OCI-LY1 (cell line): ENCODE measurements at regions not wholly inside any gene's neighbourhood (a gene's known extent, or its start where the extent isn't known, plus 50 kb on each side); places are given as distances from the start of the nearest gene placed in this dataset.

Source experiments
- EZH2 ChIP-seq: fragments of 200-600 bp; sonication (generic), shearing (Covaris generic); IDR thresholded peaks from 2 replicates; pipeline ENCODE4 v1.8.0; 2017; ENCODE audit warnings: borderline replicate concordance, mixed run types, mild to moderate bottlenecking, antibody characterized with exemption, low read length, moderate library complexity, mixed read lengths
- TF ChIP-seq, protein P1 (sequence below): fragments of 200-600 bp; sonication (generic), shearing (Covaris generic); IDR thresholded peaks from 2 replicates; pipeline ENCODE4 v1.5.1; 2017; ENCODE audit warnings: mild to moderate bottlenecking, antibody characterized with exemption, low read length, moderate library complexity, mixed read lengths

DNA sequence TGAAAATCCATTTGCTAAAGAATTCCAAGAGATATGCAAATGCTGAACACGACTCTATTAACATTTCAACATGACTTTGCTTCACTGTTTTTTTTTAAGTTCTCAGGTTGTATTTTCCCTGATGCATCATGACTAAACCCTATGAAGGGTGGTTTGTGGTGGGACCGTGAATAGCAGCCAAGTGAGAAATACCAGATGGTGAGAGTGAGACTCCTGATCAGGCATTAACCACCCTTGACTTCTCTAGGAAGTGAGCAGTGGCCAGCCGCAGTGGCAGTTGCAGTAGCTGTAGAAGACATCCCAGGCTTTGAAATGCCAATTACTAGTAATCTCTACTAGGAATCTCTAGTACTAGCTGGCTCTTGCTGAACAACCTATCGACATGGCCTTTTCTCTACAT, 383.4 kb downstream of the FAM133A start:
- TF ChIP-seq, protein P1, sequence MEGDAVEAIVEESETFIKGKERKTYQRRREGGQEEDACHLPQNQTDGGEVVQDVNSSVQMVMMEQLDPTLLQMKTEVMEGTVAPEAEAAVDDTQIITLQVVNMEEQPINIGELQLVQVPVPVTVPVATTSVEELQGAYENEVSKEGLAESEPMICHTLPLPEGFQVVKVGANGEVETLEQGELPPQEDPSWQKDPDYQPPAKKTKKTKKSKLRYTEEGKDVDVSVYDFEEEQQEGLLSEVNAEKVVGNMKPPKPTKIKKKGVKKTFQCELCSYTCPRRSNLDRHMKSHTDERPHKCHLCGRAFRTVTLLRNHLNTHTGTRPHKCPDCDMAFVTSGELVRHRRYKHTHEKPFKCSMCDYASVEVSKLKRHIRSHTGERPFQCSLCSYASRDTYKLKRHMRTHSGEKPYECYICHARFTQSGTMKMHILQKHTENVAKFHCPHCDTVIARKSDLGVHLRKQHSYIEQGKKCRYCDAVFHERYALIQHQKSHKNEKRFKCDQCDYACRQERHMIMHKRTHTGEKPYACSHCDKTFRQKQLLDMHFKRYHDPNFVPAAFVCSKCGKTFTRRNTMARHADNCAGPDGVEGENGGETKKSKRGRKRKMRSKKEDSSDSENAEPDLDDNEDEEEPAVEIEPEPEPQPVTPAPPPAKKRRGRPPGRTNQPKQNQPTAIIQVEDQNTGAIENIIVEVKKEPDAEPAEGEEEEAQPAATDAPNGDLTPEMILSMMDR: no peak
- no peak for TF ChIP-seq EZH2
